NCI-H2196 treated with DMSO at 0.1 percent for 48 hours (cell line): ENCODE measurements at regions not wholly inside any gene's neighbourhood (a gene's known extent, or its start where the extent isn't known, plus 50 kb on each side); places are given as distances from the start of the nearest gene placed in this dataset.
"Not testable (repeated sequence)": the region's sequence is repeated elsewhere in the genome, so short reads cannot be mapped to it uniquely, and the experiment has no call there.

Experiments used
- DNase-seq: peaks from one replicate; lab custom pipeline; 2025; ENCODE audit not compliant: unreplicated experiment; lab: John Stamatoyannopoulos, UW

- DNase-seq = no peak
Measured at GRCh38 chr3:29022976-29023375, 257.9 kb upstream of the RBMS3 start.

- no peak for DNase-seq
Measured at GRCh38 chr3:29026286-29026685, 254.6 kb upstream of the RBMS3 start.

GRCh38 chr3:29026959-29027358 is 253.9 kb upstream of the RBMS3 start:
- no peak for DNase-seq

GRCh38 chr3:29031175-29031574 is 249.7 kb upstream of the RBMS3 start:
- DNase-seq = not testable (repeated sequence)

GRCh38 chr3:29033511-29033910 is 247.4 kb upstream of the RBMS3 start:
- DNase-seq = no peak

- DNase-seq = no peak
Measured at GRCh38 chr3:29050155-29050554, 230.7 kb upstream of the RBMS3 start.

- DNase-seq = no peak
Measured at GRCh38 chr3:29057326-29057725, 223.5 kb upstream of the RBMS3 start.

GRCh38 chr3:29064085-29064484 is 216.8 kb upstream of the RBMS3 start:
- DNase-seq = no peak

GRCh38 chr3:29065211-29065785 is 215.6 kb upstream of the RBMS3 start:
- peak; percentile 73 for DNase-seq

GRCh38 chr3:29067007-29067406 is 213.9 kb upstream of the RBMS3 start:
- no peak for DNase-seq

GRCh38 chr3:29070959-29071634 is 209.8 kb upstream of the RBMS3 start:
- no peak for DNase-seq

- no peak for DNase-seq
Measured at GRCh38 chr3:29072611-29073010, 208.3 kb upstream of the RBMS3 start.

- DNase-seq = no peak
Measured at GRCh38 chr3:29077356-29077755, 203.5 kb upstream of the RBMS3 start.

- no peak for DNase-seq
Measured at GRCh38 chr3:29079358-29079757, 201.5 kb upstream of the RBMS3 start.

- no peak for DNase-seq
Measured at GRCh38 chr3:29080967-29081366, 199.9 kb upstream of the RBMS3 start.

GRCh38 chr3:29083081-29083480 is 197.8 kb upstream of the RBMS3 start:
- no peak for DNase-seq

GRCh38 chr3:29083676-29084075 is 197.2 kb upstream of the RBMS3 start:
- no peak for DNase-seq

GRCh38 chr3:29088579-29088978 is 192.3 kb upstream of the RBMS3 start:
- no peak for DNase-seq

GRCh38 chr3:29090912-29091597 is 189.8 kb upstream of the RBMS3 start:
- no peak for DNase-seq

GRCh38 chr3:29091599-29092189 is 189.2 kb upstream of the RBMS3 start:
- no peak for DNase-seq

- no peak for DNase-seq
Measured at GRCh38 chr3:29092348-29092747, 188.5 kb upstream of the RBMS3 start.

- DNase-seq = no peak
Measured at GRCh38 chr3:29099296-29099695, 181.6 kb upstream of the RBMS3 start.
